Astrocyte (in vitro differentiated cells and primary cell): ENCODE measurements at regions not wholly inside any gene's neighbourhood (a gene's known extent, or its start where the extent isn't known, plus 50 kb on each side); places are given as distances from the start of the nearest gene placed in this dataset.

Experiments used
- CTCF ChIP-seq: IDR thresholded peaks from 2 replicates; pipeline ENCODE4 v1.5.1; 2011; ENCODE audit warnings: low read depth, mild to moderate bottlenecking, inconsistent platforms, low read length, moderate library complexity; ENCODE audit not compliant: insufficient read depth
- EZH2 ChIP-seq: IDR thresholded peaks from 2 replicates; pipeline ENCODE4 v1.6.1; 2012; ENCODE audit warnings: mild to moderate bottlenecking, low read length, inconsistent platforms; ENCODE audit not compliant: insufficient read depth

GRCh38 chr5:12072441-12072840, 168.2 kb upstream of the CTNND2 start:
- TF ChIP-seq CTCF (no peak), EZH2 (no peak)
